Karpas-422 (cell line): ENCODE measurements at regions not wholly inside any gene's neighbourhood (a gene's known extent, or its start where the extent isn't known, plus 50 kb on each side); places are given as distances from the start of the nearest gene placed in this dataset.

Experiments used
- DNase-seq: peaks from one replicate; pipeline ENCODE4 v3.0.0-alpha.2; 2015
- H2AFZ ChIP-seq: fragments of 200-600 bp; sonication (generic); 2 replicates; pipeline ENCODE4 v1.6.1; 2014; ENCODE audit warnings: antibody characterized with exemption, low read length, mixed read lengths
- H3K27ac ChIP-seq: fragments of 200-600 bp; sonication (generic); 2 replicates; pipeline ENCODE4 v1.5.1; 2014; ENCODE audit warnings: mild to moderate bottlenecking, low read length, moderate library complexity
- H3K27me3 ChIP-seq: fragments of 200-600 bp; sonication (generic); 2 replicates; pipeline ENCODE4 v1.6.1; 2014; ENCODE audit warnings: low read length, mixed read lengths
- H3K36me3 ChIP-seq: fragments of 200-600 bp; sonication (generic); 2 replicates; pipeline ENCODE4 v1.6.1; 2014; ENCODE audit warnings: low read length, mixed read lengths; ENCODE audit not compliant: insufficient read depth
- H3K4me1 ChIP-seq: fragments of 200-600 bp; sonication (generic); 2 replicates; pipeline ENCODE4 v1.6.1; 2014; ENCODE audit warnings: mild to moderate bottlenecking, low read length, mixed read lengths
- H3K4me2 ChIP-seq: fragments of 200-600 bp; sonication (generic); 2 replicates; pipeline ENCODE4 v1.6.1; 2014; ENCODE audit warnings: low read length, low read depth, mild to moderate bottlenecking; ENCODE audit not compliant: poor library complexity, severe bottlenecking
- H3K4me3 ChIP-seq: fragments of 200-600 bp; sonication (generic); 2 replicates; pipeline ENCODE4 v1.5.1; 2014; ENCODE audit warnings: mild to moderate bottlenecking, antibody characterized with exemption, low read length, mixed read lengths
- H3K79me2 ChIP-seq: fragments of 200-600 bp; sonication (generic); 2 replicates; pipeline ENCODE4 v1.6.1; 2014; ENCODE audit warnings: mild to moderate bottlenecking, low read length, mixed read lengths
- H3K9ac ChIP-seq: fragments of 200-600 bp; sonication (generic); 2 replicates; pipeline ENCODE4 v1.6.0; 2014; ENCODE audit warnings: low read length
- H3K9me2 ChIP-seq: fragments of 200-600 bp; sonication (generic), shearing (Covaris generic); replicated peaks from 2 replicates; pipeline ENCODE4 v1.6.0; 2014; ENCODE audit warnings: mild to moderate bottlenecking, low read length, moderate library complexity; ENCODE audit not compliant: insufficient read depth
- H3K9me3 ChIP-seq: fragments of 300-700, 200-600 bp; sonication (generic); 2 replicates; pipeline ENCODE4 v1.6.1; 2014; ENCODE audit warnings: low read length, mixed read lengths
- H4K20me1 ChIP-seq: fragments of 200-600 bp; sonication (generic); 2 replicates; pipeline ENCODE4 v1.6.1; 2014; ENCODE audit warnings: mild to moderate bottlenecking, antibody characterized with exemption, low read length, low read depth; ENCODE audit not compliant: insufficient read depth

DNA sequence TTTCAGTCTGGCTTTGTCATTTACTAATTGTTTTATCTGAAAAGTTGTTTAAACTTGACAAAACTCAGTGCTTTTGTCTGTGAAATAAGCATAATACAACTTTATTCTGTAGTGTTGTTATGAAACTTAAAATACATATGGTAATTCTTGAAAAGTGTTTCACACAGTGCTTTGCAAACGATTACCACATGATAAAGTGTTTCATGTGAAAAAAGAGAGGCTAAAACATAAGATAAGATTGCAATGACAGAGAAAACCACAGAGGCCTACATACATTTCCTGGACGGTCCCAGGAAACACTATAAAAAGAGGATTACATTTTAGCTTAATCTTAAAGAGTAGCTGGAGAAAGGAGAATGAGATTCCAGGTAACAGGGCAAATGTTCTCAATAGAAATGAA, 1934.6 kb upstream of the LRRTM1 start:
- Histone ChIP-seq H3K4me3 (no peak overlapping the region), H3K9ac (no peak overlapping the region), H3K4me2 (no peak overlapping the region), H4K20me1 (no peaks in the 10 kb centered on the region), H3K36me3 (no peaks in the 10 kb centered on the region), H2AFZ (no peak overlapping the region), H3K4me1 (no peaks in the 10 kb centered on the region), H3K27me3 (no peaks in the 10 kb centered on the region), H3K79me2 (no peaks in the 10 kb centered on the region), H3K9me3 (peaks cover 42% of the 10 kb centered on the region), H3K27ac (no peak overlapping the region), H3K9me2 (no peaks in the 10 kb centered on the region; the same call in 1 of the 2 replicates)
- DNase-seq: no peak

DNA sequence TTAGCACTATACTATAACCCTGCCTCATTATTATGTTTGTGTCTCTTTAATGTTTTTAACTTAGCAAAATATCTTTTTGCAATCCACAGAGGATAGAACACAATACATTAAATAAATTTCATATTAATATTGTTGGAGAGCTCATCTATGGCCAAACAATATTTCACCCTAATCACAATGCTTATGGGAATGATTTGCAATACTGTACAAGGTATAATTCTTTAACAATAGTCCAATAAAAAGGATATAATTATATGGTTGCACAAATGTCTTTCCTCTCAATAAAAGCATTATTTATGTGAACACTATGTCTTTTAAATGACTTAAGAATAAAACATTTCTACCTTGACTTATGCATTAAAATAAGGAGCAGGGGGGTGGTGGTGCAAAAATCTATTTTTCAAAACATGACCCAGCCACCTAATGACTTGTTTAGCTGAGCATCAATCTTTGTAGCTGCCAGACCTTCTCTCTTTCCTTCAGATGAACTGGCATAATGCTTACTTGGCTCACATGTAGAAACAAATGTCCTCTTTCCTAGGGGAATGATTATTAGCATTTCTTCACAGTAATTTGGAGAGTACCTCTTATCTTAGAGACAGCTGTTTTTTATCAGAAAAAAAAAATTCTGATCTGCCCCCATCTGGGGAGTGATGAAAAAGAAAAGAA, 1933.6 kb upstream of the LRRTM1 start:
- Histone ChIP-seq H3K9me3 (peaks cover 48% of the 10 kb centered on the region), H3K27me3 (no peaks in the 10 kb centered on the region), H3K4me3 (no peak overlapping the region), H3K4me2 (no peak overlapping the region), H3K27ac (no peak overlapping the region), H3K4me1 (no peaks in the 10 kb centered on the region), H3K9me2 (no peaks in the 10 kb centered on the region; the same call in 1 of the 2 replicates), H3K36me3 (no peaks in the 10 kb centered on the region), H3K9ac (no peak overlapping the region), H2AFZ (no peak overlapping the region), H3K79me2 (no peaks in the 10 kb centered on the region), H4K20me1 (no peaks in the 10 kb centered on the region)
- DNase-seq: no peak

DNA sequence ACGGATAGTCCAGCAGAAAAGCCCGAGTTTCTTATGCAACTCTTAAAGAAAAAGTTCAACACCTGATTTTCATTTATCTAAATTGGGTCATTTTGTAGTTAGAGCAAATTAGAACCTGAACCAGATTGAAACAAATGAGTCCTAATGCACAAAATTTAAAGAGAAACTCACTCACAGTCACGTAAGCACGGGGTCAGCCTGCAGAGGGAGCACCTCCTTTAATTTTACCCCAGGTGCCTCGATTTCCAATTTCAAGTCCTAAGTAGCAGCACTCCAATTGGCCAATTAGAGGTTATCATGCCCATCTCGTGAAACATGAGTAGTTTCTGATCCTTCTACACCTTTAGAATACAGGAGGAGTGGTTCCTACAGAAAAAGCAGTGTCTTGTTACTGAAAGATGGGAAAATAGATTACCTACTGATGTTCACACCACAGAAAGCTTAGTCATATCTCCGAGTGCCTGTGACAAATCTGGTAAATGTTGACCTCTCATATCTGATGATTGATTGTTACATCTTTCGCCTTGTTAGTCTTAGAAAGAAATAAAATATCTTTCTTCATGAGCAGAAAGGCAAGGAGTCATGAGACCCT, 1929.8 kb upstream of the LRRTM1 start:
- DNase-seq: no peak
- no peaks in the 10 kb centered on the region for H3K27me3 ChIP-seq
- no peak overlapping the region for H3K9ac ChIP-seq
- H3K4me1 ChIP-seq: no peaks in the 10 kb centered on the region
- H3K9me2 ChIP-seq: no peaks in the 10 kb centered on the region; the same call in 1 of the 2 replicates
- H3K36me3 ChIP-seq: no peaks in the 10 kb centered on the region
- H3K9me3 ChIP-seq: peaks cover 53% of the 10 kb centered on the region
- no peaks in the 10 kb centered on the region for H4K20me1 ChIP-seq
- H3K27ac ChIP-seq: no peak overlapping the region
- H3K4me2 ChIP-seq: no peak overlapping the region
- no peak overlapping the region for H3K4me3 ChIP-seq
- H3K79me2 ChIP-seq: no peaks in the 10 kb centered on the region
- H2AFZ ChIP-seq: no peak overlapping the region

DNA sequence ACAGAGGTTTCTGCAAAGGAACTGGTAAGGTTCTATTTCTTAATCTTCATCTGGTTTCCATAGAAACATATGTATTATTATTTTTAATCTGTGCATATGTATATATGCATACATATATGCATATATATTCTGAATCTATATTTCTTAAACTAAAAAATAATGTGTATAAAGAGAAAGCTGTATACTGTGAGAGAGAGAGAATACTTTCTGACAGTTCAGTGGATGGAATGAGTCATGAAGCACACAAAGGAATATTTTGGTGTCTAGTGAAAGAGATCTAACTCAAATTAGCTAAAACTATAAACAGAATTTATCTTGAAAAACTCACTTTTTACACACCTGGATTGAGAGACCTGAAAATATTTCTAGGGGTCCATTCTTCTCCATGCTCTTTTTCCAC, 1929.3 kb upstream of the LRRTM1 start:
- no peak for DNase-seq
- Histone ChIP-seq H3K36me3 (no peaks in the 10 kb centered on the region), H3K4me1 (no peaks in the 10 kb centered on the region), H3K27me3 (no peaks in the 10 kb centered on the region), H3K27ac (no peak overlapping the region), H3K9me2 (no peaks in the 10 kb centered on the region; the same call in 1 of the 2 replicates), H3K9me3 (peaks cover 54% of the 10 kb centered on the region), H3K79me2 (no peaks in the 10 kb centered on the region), H3K4me3 (no peak overlapping the region), H4K20me1 (no peaks in the 10 kb centered on the region), H3K9ac (no peak overlapping the region), H2AFZ (no peak overlapping the region), H3K4me2 (no peak overlapping the region)

DNA sequence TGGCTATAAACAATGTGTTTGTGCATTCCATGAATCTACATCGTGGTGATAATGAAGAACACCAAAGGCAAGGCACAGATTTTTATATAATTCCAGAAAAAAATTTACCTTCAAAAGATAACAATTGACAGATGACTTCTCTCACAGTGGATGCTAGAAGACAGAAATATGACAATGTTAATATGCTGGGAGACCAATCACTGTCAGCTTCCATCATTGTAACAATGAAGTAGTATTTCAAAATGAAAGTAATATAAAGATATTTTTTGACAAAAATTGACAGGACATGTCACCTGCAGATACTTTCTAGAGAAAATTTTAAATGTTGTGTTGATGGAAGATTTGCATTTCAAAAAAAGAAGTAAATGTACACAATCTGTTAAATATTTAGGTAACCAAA, 1925.9 kb upstream of the LRRTM1 start:
- Histone ChIP-seq H3K79me2 (no peaks in the 10 kb centered on the region), H2AFZ (no peak overlapping the region), H4K20me1 (no peaks in the 10 kb centered on the region), H3K27ac (no peak overlapping the region), H3K4me3 (no peak overlapping the region), H3K9me3 (peaks cover 62% of the 10 kb centered on the region), H3K4me1 (no peaks in the 10 kb centered on the region), H3K36me3 (no peaks in the 10 kb centered on the region), H3K9me2 (no peaks in the 10 kb centered on the region), H3K27me3 (no peaks in the 10 kb centered on the region), H3K9ac (no peak overlapping the region), H3K4me2 (no peak overlapping the region)
- DNase-seq: no peak

DNA sequence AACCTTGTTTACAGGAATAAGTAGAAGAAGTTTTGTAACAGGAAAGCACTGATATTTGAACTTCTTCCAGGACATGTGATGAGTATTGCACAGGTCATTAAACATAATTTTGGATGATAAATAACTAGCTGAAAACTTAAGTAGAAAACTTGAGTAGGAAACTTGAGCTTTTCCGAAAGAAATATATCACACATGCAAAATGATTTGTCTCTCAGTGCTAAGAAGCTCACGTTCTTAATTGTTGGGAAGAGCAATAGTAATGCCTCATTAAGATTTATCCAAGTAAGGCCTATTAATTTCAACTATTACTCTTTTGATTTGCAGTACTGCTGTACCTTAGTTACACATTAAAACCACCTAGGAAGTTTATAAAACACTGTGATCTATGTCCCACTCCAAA, 1921.9 kb upstream of the LRRTM1 start:
- no peaks in the 10 kb centered on the region for H3K9me2 ChIP-seq
- DNase-seq: no peak
- no peak overlapping the region for H3K4me2 ChIP-seq
- peaks cover 71% of the 10 kb centered on the region for H3K9me3 ChIP-seq
- H4K20me1 ChIP-seq: no peaks in the 10 kb centered on the region
- no peaks in the 10 kb centered on the region for H3K4me1 ChIP-seq
- no peaks in the 10 kb centered on the region for H3K27me3 ChIP-seq
- H3K27ac ChIP-seq: no peak overlapping the region
- no peak overlapping the region for H2AFZ ChIP-seq
- no peaks in the 10 kb centered on the region for H3K79me2 ChIP-seq
- no peak overlapping the region for H3K9ac ChIP-seq
- H3K4me3 ChIP-seq: no peak overlapping the region
- H3K36me3 ChIP-seq: no peaks in the 10 kb centered on the region

DNA sequence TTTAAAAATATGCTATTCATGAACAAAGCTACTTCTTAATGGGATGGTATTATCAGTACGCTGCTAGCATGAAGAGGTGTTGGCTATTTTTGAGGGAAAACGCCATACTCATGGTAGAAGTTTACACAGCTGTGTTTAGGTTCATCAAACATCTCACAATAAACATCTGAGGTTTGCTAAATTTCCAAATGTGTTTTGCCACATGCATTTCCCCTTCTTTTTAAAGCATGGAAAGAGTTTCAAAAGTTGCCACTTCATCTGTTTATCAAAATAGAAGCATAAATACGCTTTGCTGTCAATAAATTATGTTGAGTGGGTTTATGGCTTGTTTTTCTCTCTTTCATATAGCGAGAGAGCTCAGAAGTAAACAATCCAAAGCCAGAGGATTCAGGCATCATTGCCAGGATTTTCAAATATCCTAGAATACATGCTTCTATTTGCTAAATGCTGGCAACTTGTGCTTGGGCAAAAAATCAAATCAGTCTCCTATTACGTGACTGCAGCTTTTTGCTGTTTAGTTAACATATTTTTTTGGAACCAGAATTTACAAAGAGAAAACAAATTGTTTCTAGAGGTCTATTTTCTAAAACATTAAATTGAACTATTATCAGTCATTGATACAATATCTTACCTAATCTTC, 1919.9 kb upstream of the LRRTM1 start:
- no peak overlapping the region for H3K4me2 ChIP-seq
- no peaks in the 10 kb centered on the region for H3K79me2 ChIP-seq
- H4K20me1 ChIP-seq: no peaks in the 10 kb centered on the region
- no peaks in the 10 kb centered on the region for H3K27me3 ChIP-seq
- DNase-seq: peak; percentile 4
- no peaks in the 10 kb centered on the region for H3K9me2 ChIP-seq
- H2AFZ ChIP-seq: no peak overlapping the region
- no peak overlapping the region for H3K9ac ChIP-seq
- no peak overlapping the region for H3K27ac ChIP-seq
- H3K36me3 ChIP-seq: no peaks in the 10 kb centered on the region
- peaks cover 70% of the 10 kb centered on the region for H3K9me3 ChIP-seq
- H3K4me3 ChIP-seq: no peak overlapping the region
- no peaks in the 10 kb centered on the region for H3K4me1 ChIP-seq

DNA sequence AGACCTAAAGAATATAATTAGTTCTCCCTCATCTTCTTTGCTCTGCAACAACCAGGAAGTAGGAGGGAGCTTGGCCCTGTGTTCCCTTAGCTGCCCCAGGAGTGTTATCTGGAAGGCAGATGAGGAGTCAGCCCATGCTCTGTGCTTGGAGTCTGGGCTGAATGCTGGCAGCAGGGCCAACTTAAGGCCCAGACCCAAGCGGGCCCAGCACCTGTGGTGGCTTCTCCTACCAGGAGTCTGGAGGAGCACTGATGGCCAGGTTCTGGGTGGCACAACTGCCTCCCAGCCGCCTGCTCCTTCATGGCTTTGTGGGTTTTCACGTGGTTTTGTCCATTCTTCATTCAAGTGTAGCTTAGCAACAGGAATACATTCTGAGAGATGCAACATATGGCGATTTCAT, 1910.7 kb upstream of the LRRTM1 start:
- H3K4me1 ChIP-seq: no peaks in the 10 kb centered on the region
- H4K20me1 ChIP-seq: no peaks in the 10 kb centered on the region
- no peak overlapping the region for H3K27ac ChIP-seq
- H3K4me3 ChIP-seq: no peak overlapping the region
- no peaks in the 10 kb centered on the region for H3K9me2 ChIP-seq
- no peaks in the 10 kb centered on the region for H3K79me2 ChIP-seq
- no peak for DNase-seq
- H3K9me3 ChIP-seq: peaks cover 66% of the 10 kb centered on the region
- H3K4me2 ChIP-seq: no peak overlapping the region
- no peaks in the 10 kb centered on the region for H3K27me3 ChIP-seq
- no peak overlapping the region for H3K9ac ChIP-seq
- H2AFZ ChIP-seq: no peak overlapping the region
- no peaks in the 10 kb centered on the region for H3K36me3 ChIP-seq
